ENCODE measurements at regions not wholly inside any gene's neighbourhood (a gene's known extent, or its start where the extent isn't known, plus 50 kb on each side); places are given as distances from the start of the nearest gene placed in this dataset.

GRCh38 chr2:53252115-53252514, 515.5 kb upstream of the CHAC2 start:
- Histone ChIP-seq H3K4me1 (ENCODE audit: control insufficient read depth, low read depth, low read length) (peaks cover 9% of the 10 kb centered on the region), H3K27me3 (ENCODE audit: control insufficient read depth, insufficient read depth, low read length) (no peaks in the 10 kb centered on the region), H3K9me3 (ENCODE audit: control insufficient read depth, low read depth, low read length) (no peaks in the 10 kb centered on the region), H3K27ac (ENCODE audit: low read length) (no peak overlapping the region), H3K9ac (ENCODE audit: low read length) (no peak overlapping the region), H3K36me3 (ENCODE audit: control insufficient read depth, low read depth, low read length) (no peaks in the 10 kb centered on the region), H3K4me3 (ENCODE audit: low read length) (no peak overlapping the region)

- no peaks in the 10 kb centered on the region for H3K9me3 ChIP-seq (ENCODE audit: control insufficient read depth, low read depth, low read length)
- no peak overlapping the region for H3K9ac ChIP-seq (ENCODE audit: low read length)
- H3K36me3 ChIP-seq (ENCODE audit: control insufficient read depth, low read depth, low read length), result no peaks in the 10 kb centered on the region
- H3K27me3 ChIP-seq (ENCODE audit: control insufficient read depth, insufficient read depth, low read length), result no peaks in the 10 kb centered on the region
- no peak overlapping the region for H3K4me3 ChIP-seq (ENCODE audit: low read length)
- H3K4me1 ChIP-seq (ENCODE audit: control insufficient read depth, low read depth, low read length), result peaks cover 9% of the 10 kb centered on the region
- H3K27ac ChIP-seq (ENCODE audit: low read length), result no peak overlapping the region
Observed at GRCh38 chr2:53247956-53248735, 519.5 kb upstream of the CHAC2 start.

GRCh38 chr2:53243430-53243829, 524.2 kb upstream of the CHAC2 start:
- Histone ChIP-seq H3K36me3 (ENCODE audit: control insufficient read depth, low read depth, low read length) (no peaks in the 10 kb centered on the region), H3K9ac (ENCODE audit: low read length) (no peak overlapping the region), H3K27me3 (ENCODE audit: control insufficient read depth, insufficient read depth, low read length) (no peaks in the 10 kb centered on the region), H3K4me1 (ENCODE audit: control insufficient read depth, low read depth, low read length) (peaks cover 3% of the 10 kb centered on the region), H3K27ac (ENCODE audit: low read length) (no peak overlapping the region), H3K9me3 (ENCODE audit: control insufficient read depth, low read depth, low read length) (no peaks in the 10 kb centered on the region), H3K4me3 (ENCODE audit: low read length) (no peak overlapping the region)

GRCh38 chr2:53242090-53242489, 525.5 kb upstream of the CHAC2 start:
- H3K4me1 ChIP-seq (ENCODE audit: control insufficient read depth, low read depth, low read length), result no peaks in the 10 kb centered on the region
- H3K9me3 ChIP-seq (ENCODE audit: control insufficient read depth, low read depth, low read length), result no peaks in the 10 kb centered on the region
- H3K27ac ChIP-seq (ENCODE audit: low read length), result no peak overlapping the region
- H3K27me3 ChIP-seq (ENCODE audit: control insufficient read depth, insufficient read depth, low read length), result no peaks in the 10 kb centered on the region
- no peaks in the 10 kb centered on the region for H3K36me3 ChIP-seq (ENCODE audit: control insufficient read depth, low read depth, low read length)
- H3K4me3 ChIP-seq (ENCODE audit: low read length), result no peak overlapping the region
- H3K9ac ChIP-seq (ENCODE audit: low read length), result no peak overlapping the region

- Histone ChIP-seq H3K27ac (ENCODE audit: low read length) (no peak overlapping the region), H3K9me3 (ENCODE audit: control insufficient read depth, low read depth, low read length) (no peaks in the 10 kb centered on the region), H3K27me3 (ENCODE audit: control insufficient read depth, insufficient read depth, low read length) (no peaks in the 10 kb centered on the region), H3K36me3 (ENCODE audit: control insufficient read depth, low read depth, low read length) (no peaks in the 10 kb centered on the region), H3K4me3 (ENCODE audit: low read length) (no peak overlapping the region), H3K4me1 (ENCODE audit: control insufficient read depth, low read depth, low read length) (peaks cover 24% of the 10 kb centered on the region), H3K9ac (ENCODE audit: low read length) (no peak overlapping the region)
Observed at GRCh38 chr2:53235836-53236582, 531.6 kb upstream of the CHAC2 start.

- H3K27me3 ChIP-seq (ENCODE audit: control insufficient read depth, insufficient read depth, low read length), result no peaks in the 10 kb centered on the region
- H3K27ac ChIP-seq (ENCODE audit: low read length), result peak overlapping the region; percentile 62
- H3K9ac ChIP-seq (ENCODE audit: low read length), result no peak overlapping the region
- H3K4me1 ChIP-seq (ENCODE audit: control insufficient read depth, low read depth, low read length), result peaks cover 24% of the 10 kb centered on the region
- H3K9me3 ChIP-seq (ENCODE audit: control insufficient read depth, low read depth, low read length), result no peaks in the 10 kb centered on the region
- no peak overlapping the region for H3K4me3 ChIP-seq (ENCODE audit: low read length)
- no peaks in the 10 kb centered on the region for H3K36me3 ChIP-seq (ENCODE audit: control insufficient read depth, low read depth, low read length)
Observed at GRCh38 chr2:53234548-53234903, 533.1 kb upstream of the CHAC2 start.

GRCh38 chr2:53233759-53234547, 533.7 kb upstream of the CHAC2 start:
- H3K9me3 ChIP-seq (ENCODE audit: control insufficient read depth, low read depth, low read length), result no peaks in the 10 kb centered on the region
- no peaks in the 10 kb centered on the region for H3K27me3 ChIP-seq (ENCODE audit: control insufficient read depth, insufficient read depth, low read length)
- no peak overlapping the region for H3K4me3 ChIP-seq (ENCODE audit: low read length)
- H3K27ac ChIP-seq (ENCODE audit: low read length), result peak overlapping the region; percentile 62
- no peaks in the 10 kb centered on the region for H3K36me3 ChIP-seq (ENCODE audit: control insufficient read depth, low read depth, low read length)
- H3K4me1 ChIP-seq (ENCODE audit: control insufficient read depth, low read depth, low read length), result peaks cover 24% of the 10 kb centered on the region
- H3K9ac ChIP-seq (ENCODE audit: low read length), result no peak overlapping the region

- Histone ChIP-seq H3K4me3 (ENCODE audit: low read length) (no peak overlapping the region), H3K36me3 (ENCODE audit: control insufficient read depth, low read depth, low read length) (no peaks in the 10 kb centered on the region), H3K27ac (ENCODE audit: low read length) (no peak overlapping the region), H3K9me3 (ENCODE audit: control insufficient read depth, low read depth, low read length) (no peaks in the 10 kb centered on the region), H3K4me1 (ENCODE audit: control insufficient read depth, low read depth, low read length) (peaks cover 24% of the 10 kb centered on the region), H3K9ac (ENCODE audit: low read length) (no peak overlapping the region), H3K27me3 (ENCODE audit: control insufficient read depth, insufficient read depth, low read length) (no peaks in the 10 kb centered on the region)
Observed at GRCh38 chr2:53231908-53232307, 535.7 kb upstream of the CHAC2 start.

GRCh38 chr2:53230691-53231090, 536.9 kb upstream of the CHAC2 start:
- no peaks in the 10 kb centered on the region for H3K9me3 ChIP-seq (ENCODE audit: control insufficient read depth, low read depth, low read length)
- H3K4me1 ChIP-seq (ENCODE audit: control insufficient read depth, low read depth, low read length), result peaks cover 24% of the 10 kb centered on the region
- no peaks in the 10 kb centered on the region for H3K27me3 ChIP-seq (ENCODE audit: control insufficient read depth, insufficient read depth, low read length)
- H3K4me3 ChIP-seq (ENCODE audit: low read length), result no peak overlapping the region
- no peaks in the 10 kb centered on the region for H3K36me3 ChIP-seq (ENCODE audit: control insufficient read depth, low read depth, low read length)
- H3K9ac ChIP-seq (ENCODE audit: low read length), result no peak overlapping the region
- H3K27ac ChIP-seq (ENCODE audit: low read length), result no peak overlapping the region

GRCh38 chr2:53227535-53227934, 540.1 kb upstream of the CHAC2 start:
- H3K9ac ChIP-seq (ENCODE audit: low read length), result no peak overlapping the region
- H3K9me3 ChIP-seq (ENCODE audit: control insufficient read depth, low read depth, low read length), result no peaks in the 10 kb centered on the region
- H3K4me3 ChIP-seq (ENCODE audit: low read length), result no peak overlapping the region
- no peaks in the 10 kb centered on the region for H3K4me1 ChIP-seq (ENCODE audit: control insufficient read depth, low read depth, low read length)
- H3K27me3 ChIP-seq (ENCODE audit: control insufficient read depth, insufficient read depth, low read length), result no peaks in the 10 kb centered on the region
- no peak overlapping the region for H3K27ac ChIP-seq (ENCODE audit: low read length)
- H3K36me3 ChIP-seq (ENCODE audit: control insufficient read depth, low read depth, low read length), result no peaks in the 10 kb centered on the region

GRCh38 chr2:53220969-53221368, 546.6 kb upstream of the CHAC2 start:
- H3K9ac ChIP-seq (ENCODE audit: low read length), result no peak overlapping the region
- no peak overlapping the region for H3K4me3 ChIP-seq (ENCODE audit: low read length)
- H3K27ac ChIP-seq (ENCODE audit: low read length), result no peak overlapping the region
- no peaks in the 10 kb centered on the region for H3K4me1 ChIP-seq (ENCODE audit: control insufficient read depth, low read depth, low read length)
- H3K36me3 ChIP-seq (ENCODE audit: control insufficient read depth, low read depth, low read length), result no peaks in the 10 kb centered on the region
- no peaks in the 10 kb centered on the region for H3K27me3 ChIP-seq (ENCODE audit: control insufficient read depth, insufficient read depth, low read length)
- H3K9me3 ChIP-seq (ENCODE audit: control insufficient read depth, low read depth, low read length), result no peaks in the 10 kb centered on the region
